ENCODE measurements at regions not wholly inside any gene's neighbourhood (a gene's known extent, or its start where the extent isn't known, plus 50 kb on each side); places are given as distances from the start of the nearest gene placed in this dataset.

- TF ChIP-seq NR3C1 (CRISPR knock-in tag; conservative IDR thresholded peaks at IDR 0.05; ENCODE audit: low read depth): no peak
- TF ChIP-seq, protein P1, sequence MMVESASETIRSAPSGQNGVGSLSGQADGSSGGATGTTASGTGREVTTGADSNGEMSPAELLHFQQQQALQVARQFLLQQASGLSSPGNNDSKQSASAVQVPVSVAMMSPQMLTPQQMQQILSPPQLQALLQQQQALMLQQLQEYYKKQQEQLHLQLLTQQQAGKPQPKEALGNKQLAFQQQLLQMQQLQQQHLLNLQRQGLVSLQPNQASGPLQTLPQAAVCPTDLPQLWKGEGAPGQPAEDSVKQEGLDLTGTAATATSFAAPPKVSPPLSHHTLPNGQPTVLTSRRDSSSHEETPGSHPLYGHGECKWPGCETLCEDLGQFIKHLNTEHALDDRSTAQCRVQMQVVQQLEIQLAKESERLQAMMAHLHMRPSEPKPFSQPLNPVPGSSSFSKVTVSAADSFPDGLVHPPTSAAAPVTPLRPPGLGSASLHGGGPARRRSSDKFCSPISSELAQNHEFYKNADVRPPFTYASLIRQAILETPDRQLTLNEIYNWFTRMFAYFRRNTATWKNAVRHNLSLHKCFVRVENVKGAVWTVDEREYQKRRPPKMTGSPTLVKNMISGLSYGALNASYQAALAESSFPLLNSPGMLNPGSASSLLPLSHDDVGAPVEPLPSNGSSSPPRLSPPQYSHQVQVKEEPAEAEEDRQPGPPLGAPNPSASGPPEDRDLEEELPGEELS (CRISPR knock-in tag; IDR thresholded peaks at IDR 0.05): no peak
- TF ChIP-seq, protein P2, sequence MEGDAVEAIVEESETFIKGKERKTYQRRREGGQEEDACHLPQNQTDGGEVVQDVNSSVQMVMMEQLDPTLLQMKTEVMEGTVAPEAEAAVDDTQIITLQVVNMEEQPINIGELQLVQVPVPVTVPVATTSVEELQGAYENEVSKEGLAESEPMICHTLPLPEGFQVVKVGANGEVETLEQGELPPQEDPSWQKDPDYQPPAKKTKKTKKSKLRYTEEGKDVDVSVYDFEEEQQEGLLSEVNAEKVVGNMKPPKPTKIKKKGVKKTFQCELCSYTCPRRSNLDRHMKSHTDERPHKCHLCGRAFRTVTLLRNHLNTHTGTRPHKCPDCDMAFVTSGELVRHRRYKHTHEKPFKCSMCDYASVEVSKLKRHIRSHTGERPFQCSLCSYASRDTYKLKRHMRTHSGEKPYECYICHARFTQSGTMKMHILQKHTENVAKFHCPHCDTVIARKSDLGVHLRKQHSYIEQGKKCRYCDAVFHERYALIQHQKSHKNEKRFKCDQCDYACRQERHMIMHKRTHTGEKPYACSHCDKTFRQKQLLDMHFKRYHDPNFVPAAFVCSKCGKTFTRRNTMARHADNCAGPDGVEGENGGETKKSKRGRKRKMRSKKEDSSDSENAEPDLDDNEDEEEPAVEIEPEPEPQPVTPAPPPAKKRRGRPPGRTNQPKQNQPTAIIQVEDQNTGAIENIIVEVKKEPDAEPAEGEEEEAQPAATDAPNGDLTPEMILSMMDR (IDR thresholded peaks at IDR 0.05): no peak
These were observed 152.8 kb downstream of the CHST1 start for GRCh38 chr11:45512471-45513148.
